Medulla oblongata (tissue), 1 donor: ENCODE measurements at regions not wholly inside any gene's neighbourhood (a gene's known extent, or its start where the extent isn't known, plus 50 kb on each side); places are given as distances from the start of the nearest gene placed in this dataset.

ENCODE experiments used
- DNase-seq: peaks from one replicate; pipeline ENCODE4 v3.0.0-alpha.2; 2015; ENCODE audit errors: extremely low spot score

DNA sequence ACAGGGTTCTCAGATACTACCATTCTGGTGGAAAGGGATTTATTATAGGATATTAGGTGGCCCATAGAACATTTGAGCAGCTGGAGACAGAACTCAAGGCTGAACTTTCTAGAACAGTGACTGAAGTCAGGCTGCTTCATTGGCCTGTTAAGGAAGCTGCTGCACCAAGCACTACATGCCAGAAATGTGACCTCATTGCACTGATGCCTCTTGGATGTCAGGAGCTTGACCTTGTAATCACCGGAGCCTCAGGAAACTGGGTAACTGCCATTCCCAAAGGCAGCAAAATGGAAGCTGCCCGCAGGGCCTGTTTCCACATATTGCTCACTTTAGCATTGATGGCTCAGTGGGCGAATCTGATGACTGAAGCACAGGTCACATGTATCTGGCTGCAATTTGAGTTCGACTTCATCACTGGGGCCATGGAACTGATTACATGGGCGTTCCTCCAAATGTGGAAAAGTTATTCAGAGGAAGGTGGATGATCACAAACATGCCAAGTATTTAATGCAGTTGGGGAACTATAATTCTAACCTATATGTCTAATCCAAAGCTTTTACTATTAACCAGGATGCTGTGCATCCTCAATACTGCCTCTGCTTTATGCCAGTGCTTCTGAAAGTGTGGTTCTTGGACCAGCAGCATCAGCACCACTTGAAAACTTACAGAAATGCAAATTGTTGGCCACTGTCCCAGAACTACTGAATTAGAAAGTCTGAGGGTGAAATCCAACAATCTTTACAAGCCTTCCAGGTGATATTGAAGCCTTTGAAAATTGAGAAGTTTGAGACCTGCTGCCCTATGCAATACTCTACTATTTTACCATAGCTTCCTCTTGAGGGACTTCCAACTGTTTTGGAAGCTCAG, 337.2 kb upstream of the NAV3 start:
- DNase-seq, result peak; percentile 10

DNA sequence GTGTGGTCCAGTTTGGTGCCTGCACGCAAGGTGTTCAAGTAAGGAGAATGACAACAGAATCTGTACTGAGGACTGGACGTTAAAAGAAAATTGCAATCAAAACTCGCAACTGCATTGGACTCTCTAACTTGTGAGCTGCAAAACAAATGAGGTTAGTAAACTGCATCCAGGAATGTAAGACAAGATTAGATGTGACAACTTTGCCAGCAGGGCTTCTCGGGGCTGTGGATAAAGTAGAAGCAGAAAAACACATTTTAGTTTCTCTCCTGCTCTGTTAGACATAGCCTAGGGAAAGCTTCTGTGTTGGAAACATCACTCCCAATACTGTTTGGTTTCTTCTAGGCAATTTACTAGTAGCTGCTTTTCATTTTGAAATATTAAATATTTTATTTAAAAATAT, 338.2 kb upstream of the NAV3 start:
- DNase-seq, result no peak

DNA sequence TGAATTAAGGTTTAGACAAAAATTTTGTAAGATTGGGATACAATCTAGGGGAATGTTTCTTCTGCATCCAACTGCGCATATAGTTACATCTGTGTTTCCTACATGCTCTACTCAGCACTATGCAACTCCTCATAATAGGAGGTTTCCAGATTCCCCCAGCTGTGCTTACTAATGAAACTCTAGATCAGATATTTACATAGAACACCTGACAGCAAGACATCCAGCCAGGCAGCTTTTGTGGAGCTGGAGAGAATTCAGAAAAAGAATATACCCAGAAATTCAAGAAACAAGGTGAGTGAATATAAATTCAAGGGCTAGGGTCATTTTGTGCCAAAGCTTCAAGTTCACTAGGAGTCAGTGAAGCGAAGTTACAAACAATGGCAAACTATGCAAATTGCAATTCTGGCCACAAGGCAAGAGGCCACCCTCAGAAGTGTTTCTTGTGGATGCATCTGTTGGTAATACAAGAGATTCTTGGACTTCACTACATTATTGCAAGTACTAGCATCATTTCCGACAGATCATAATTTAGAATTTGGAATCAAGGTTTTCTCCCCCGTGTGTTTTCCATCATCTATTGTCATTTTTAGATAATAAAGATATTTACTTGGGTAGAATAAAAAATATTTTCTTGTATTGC, 341.2 kb upstream of the NAV3 start:
- DNase-seq, result no peak

DNA sequence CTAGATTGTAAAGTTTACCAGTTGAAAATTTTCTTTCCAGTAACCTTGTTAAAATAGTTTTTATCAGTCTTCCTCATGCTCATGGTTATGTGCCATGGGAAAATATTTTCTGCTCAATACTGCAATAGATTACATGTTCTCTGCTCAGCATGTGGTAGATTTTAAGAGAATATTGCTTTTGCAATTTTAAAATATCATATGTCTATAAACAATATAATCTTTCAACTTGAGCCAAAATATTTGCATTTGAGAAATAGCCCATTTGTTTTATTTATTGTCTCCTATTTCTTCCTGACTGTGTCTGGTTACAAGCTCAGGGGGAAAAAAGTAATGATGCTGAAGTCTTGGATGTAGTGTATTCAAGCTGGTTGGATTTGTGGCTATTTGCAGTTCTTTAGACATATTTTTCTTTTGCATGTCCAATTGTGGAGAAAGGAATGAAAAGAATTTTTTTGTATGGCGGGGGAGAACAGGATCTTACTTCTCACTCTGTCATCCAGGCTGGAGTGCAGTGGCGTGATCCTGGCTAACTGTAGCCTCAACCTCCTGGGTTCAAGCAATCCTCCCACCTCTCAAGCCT, 342.6 kb upstream of the NAV3 start:
- DNase-seq, result no peak

DNA sequence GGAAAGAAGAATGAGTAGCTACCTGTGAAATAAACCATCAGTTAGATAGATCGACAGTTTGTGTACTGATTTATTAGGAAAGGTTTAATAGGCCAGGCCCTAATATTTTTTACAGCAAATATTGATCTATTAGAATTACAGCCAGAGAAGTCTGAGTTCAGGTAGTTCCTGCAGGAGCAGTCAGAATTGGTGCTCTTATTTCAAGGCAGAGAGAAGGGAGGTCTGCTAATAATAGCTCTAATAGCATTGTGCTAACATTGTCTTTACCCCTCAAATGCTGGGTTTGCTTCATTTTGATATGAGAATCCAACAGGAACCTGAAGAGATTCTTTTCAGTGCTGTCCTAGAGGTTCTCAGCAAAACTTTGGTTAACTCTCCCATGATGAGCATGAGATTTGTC, 343.8 kb upstream of the NAV3 start:
- DNase-seq, result no peak

DNA sequence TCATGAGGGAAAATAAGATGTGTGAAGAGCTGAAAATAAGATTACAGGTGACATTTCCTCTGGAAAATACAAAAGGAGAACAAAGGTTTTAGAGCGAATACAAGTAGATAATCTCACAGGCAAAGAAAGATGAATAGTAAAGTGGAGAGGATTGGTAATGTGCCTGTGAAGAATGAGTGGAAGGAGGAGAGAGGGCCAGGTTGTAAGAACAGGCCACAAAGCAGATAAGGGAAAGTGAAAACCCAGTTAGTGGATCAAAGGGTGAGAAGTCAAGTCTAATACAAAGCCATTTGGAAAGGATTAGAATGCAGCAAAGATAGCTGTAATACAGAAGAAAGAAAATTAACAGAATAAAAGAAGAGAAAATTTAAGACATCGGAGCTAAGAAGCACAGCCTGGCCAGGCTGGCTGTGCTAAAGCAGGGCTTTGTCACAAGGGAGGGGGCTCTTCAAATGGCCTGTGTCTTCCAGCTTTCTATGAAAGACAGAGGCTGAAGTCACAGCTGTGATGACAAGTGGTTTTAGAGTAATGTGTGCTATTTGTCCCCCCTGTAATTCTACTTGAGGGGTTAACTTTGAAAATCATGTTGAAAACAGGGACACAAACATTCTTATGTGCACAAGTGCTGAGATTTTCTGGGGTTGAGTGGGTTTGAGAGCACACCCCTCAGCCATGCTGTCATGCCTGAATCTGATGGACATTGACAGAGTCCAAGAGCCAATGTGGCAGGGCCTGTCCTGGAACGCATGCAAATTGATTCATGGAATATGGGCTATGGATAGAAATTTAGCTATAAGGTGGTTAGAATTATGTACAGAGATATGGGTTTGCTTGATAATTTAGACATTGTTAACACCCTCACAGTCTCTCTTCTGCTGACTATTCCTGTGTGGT, 344.5 kb upstream of the NAV3 start:
- DNase-seq, result no peak

DNA sequence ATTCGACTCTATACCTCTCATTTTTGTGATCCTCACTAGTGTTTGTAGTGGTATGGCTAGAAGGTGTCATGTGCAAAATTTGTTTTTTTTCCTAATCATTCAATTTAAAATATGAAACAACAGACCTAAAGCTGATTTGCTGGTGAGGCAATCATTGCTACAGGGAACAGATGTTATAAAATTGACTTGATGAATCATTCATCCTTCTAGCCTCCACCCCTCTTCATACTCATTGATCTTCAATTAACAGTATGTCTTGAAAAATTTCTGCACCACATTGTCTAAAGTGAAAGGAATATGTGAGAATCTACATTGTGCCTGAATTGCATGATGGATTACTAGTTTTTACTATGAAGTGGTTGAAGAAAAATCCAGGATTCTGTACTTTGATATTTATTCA, 349.0 kb upstream of the NAV3 start:
- DNase-seq, result no peak

DNA sequence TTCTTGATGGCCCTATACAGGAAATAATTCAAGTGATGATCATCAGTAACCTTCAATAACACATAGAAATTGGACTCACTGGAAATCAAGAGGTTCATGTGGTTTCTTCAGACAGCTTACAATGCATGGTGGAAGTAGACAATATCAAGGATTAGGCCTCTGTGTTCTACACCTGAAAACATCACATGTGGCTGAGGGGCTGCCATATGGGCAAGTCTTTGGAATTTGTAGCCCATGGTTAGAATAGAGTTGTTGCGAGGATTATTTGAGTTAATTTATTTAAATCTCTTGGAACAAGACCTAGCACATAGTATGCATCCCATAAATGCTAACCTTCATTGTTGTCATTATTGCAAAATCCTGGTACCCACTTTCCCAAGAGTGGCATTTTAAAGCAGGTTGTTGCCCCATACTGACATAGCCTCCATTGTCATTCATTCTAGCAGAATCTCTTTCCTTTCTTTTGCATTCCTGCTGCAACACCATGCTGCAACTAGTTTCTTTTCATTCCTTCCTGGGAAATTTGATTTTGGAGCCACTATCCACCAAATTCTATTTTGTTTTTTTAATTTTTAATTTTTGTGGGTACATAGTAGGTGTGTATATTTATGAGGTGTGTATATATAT, 352.7 kb upstream of the NAV3 start:
- DNase-seq, result no peak

DNA sequence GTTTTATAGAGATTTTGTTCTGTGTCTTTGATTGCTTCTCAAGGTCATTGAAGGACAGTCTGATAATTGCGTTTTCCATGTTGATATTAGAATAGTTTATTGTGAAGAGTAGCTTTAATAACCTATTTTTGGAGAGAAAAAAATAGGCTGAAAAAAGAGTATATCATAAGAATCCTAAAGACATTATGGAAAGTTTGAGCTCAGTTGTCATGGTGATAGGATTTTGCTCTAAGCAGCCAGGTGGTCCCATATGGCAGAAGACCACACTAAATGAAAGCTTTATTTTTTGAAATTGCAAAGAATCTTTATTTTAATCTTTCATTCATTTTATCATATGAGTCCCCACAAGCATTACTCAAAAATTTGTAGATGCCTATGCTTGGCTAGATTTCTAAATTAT, 358.9 kb upstream of the NAV3 start:
- DNase-seq, result no peak

DNA sequence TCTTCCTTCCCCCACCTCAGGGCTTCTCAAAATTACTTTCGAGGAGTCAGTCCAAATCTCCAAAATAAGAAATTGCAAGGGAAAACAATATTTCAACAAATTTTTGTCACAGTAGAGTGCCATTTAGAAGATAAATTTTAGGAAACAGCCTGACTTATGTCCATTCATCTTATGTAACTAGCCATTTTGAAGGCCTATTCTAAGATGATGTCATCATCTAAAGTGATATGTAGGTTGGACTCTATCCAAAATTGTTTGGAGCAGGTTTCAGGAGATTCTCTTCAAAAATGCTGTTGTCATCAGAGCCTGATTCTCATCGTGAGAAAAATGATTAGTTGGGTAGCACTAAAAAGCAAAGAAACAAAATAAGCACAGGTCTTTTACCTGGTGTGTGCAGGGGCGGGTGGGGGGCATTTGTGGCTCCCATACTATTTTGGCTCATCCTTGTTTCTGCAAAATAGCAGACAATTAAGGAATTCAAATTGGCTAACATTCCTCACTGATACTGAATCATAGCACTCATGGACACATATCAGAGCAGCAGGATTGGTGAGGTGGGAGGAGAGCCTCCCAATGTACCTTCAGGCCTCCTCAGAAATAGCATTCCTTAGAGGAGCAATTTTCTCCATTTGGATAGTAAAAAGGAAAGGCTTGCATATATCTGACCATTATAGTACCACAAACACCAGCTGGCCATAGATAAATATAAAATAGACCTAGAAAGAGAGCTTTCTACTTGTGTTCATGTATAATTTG, 360.9 kb upstream of the NAV3 start:
- no peak for DNase-seq

DNA sequence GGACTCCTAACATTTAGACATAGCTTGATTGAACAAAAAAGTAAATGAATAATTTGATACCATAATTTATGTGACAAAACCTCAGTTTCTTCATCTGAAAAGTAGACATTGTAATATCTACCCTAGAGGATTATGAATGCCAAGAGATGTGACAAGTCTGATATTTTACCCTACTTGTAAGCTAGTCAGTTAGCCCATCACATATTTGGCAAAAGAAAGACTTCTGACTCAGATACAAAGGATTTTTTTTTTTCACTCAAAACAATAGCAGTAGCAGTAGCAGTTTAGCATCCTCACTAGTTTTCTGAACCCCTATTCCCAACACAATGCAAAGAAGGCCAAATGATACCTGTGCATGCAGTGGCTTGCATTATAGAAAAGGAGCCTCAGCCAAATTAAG, 377.3 kb upstream of the E2F7 start:
- DNase-seq, result no peak

DNA sequence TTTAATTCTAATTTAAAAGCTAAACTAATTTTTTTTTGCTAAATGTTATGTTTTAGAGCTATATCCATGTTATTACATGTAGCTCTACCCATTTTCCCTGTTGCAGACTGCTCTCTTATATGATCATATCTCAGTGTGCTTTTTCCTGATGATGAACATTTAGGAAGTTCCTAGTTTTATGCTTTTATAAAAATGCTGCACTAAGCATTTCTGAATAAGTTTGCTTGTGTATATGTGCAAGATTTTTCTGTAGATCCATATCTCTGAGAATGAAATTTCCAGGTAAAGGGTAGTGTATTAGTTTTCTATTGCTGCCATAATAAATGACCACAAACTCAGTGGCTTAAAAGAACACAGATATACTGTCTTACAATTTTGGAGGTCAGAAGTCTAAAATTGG, 374.4 kb upstream of the E2F7 start:
- no peak for DNase-seq

DNA sequence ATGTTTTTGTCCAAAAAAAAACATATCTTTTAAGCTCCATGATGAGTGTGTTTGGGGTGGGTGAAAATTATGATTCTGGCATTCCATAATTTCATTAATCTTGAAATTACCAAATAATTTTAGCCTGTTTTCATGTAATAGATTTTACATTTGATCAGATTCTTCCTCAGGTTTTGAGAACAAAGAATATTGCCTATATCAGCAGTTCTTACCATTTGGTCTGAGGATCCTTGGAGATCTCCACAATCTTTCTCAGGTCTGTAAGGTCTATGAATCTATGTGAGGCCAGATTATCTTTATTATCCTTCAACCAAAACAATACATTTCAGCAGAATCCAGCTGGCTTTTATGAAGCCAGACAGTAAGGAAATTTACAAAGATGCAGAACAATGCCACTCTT, 373.3 kb upstream of the E2F7 start:
- DNase-seq, result no peak

DNA sequence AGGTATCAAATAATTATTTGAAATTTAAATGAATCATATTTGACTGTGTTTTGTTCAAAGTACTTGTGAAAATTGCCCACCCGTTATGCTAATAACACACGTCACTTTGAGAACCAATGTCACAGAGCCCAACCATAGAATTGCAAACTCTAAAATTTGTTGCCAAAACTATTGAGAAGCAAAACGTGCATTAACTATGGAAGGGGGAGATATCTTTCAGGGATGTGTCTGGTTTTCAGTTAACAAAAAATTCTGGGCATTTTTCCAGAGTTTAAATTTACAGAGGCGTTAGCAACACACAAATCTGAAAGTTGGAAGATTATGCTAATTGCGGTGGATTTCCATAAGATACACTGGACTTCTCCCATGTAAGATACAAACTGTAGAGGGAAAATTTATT, 371.8 kb upstream of the E2F7 start:
- DNase-seq, result no peak

DNA sequence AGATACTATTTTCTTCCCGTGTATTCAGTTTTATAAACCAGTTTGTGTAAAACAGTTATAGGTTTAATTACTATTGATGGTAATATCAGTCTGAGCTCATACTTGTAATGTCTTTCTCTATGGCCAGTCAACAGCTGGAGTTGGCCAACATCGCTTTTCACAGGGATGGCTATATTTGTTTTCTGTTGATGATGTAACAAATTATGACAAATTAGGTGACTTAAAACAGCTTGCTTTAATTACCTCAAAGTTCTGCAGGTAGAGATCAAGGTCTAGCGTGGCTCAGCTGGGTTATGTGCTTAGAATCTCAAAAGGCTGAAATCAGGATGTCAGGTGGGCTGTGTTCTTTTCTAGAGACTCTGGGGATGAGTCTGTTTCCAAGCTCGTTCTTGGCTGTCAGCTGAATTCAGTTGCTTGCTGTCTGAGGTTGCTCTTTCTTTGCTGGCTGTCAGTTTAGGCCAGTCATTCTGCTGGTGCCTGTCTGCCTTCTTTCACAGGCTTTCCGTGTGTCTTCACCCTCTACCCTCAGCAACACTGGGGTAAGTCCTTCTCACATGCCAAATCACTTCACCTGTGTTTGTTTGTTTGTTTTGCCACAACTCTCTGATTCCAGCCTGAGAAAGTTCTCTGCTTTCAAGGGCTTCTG, 370.2 kb upstream of the E2F7 start:
- peak; percentile 14 for DNase-seq

DNA sequence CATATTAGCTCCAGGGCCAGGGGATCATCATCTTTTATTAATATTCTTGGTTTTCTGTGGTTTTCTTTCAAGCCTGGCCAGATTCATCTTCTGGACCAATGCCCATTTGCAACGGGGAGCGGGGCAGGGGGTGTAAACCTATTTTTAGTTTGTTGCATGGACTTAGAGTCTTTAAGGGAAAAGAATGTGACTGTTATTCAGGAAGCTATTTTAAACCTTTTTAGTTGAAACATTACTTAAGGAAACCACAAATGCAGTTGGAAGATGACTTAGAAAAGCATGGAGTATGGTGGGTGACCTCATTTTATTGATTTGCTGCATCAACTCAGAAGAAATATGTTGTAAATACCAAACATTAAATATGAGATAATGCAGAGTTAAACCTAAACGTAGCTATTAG, 368.4 kb upstream of the E2F7 start:
- DNase-seq, result no peak

DNA sequence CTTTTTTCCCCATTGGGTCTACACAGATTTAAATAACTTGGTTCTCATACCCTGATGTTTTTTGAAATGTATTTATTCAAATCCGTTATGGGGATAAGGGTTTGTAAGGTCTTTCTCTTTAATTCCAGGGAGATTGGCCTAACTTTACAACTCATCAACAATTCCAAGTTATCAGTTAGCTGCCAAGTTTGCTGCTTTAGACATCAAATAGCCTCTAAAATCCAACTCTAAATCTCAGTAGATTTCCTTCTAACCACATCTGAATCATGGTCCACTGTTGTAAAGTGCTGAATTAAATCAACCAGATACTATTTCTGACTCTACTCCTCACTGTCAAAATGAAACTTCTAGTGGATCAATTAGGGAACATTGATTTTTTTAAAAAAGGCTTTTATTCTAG, 364.1 kb upstream of the E2F7 start:
- no peak for DNase-seq

DNA sequence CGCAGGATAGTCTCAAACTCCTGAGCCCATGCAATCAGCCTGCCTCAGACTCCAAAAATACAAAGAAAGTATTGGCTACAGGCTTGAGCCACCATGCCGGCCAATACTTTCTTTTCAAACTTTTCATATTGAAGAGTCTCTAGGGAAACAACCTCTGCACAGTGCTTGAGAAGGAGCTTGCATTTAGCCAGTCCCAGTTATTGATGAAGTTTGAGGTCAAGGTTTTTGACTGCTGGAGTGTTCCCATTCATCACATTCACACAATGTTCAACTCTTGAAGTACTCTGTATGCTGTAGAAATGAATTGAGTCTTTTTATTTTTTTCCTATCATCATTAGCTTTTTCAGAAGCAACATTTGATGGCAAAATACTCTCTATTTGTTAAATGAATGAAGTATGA, 355.8 kb upstream of the E2F7 start:
- peak; percentile 43 for DNase-seq

DNA sequence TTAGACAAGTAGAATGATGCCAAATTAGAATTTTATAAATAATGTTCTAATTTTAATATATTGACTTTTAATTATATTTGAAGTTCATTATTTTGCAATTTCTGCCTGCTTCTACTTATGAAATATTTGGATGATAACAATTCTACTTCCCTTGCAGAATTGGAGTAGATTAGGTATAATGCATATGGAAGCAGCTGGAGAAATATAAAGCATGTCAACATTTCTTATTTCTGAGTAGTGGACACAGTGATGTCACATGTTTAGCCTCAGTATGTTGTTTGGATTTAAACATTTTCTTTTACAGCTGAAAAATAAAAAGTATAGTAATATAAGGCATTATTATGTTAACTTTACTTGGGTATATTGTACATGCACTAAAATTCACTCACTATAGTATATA, 344.2 kb upstream of the E2F7 start:
- DNase-seq, result no peak

DNA sequence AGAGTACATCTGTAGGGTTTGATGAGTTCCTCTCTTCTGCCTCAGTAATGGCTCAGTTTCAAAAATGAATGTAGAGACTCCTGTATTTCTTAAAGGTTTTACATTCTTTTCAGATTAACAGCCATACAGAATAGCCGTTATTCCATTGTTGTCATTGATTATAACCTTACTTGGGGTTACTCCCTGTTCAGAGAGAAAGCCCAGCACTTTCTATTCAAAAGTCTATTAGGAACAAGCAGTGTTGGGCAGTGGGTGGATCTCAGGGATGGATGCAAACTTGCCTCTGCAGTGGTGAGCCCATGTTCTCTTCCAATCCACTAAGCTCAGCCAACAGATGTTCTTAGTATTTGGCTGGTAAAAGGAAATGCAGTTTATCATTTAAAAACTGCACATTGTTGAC, 342.6 kb upstream of the E2F7 start:
- no peak for DNase-seq
